Lower leg skin (tissue), 3 donors: ENCODE measurements at regions not wholly inside any gene's neighbourhood (a gene's known extent, or its start where the extent isn't known, plus 50 kb on each side); places are given as distances from the start of the nearest gene placed in this dataset.

Source experiments
- CTCF ChIP-seq, 3 donors: fragments of 450-650 bp; IDR thresholded peaks; one replicate each; pipeline ENCODE4 v1.5.1; 2016; ENCODE audit warnings: antibody characterized with exemption in 3 of 3, mild to moderate bottlenecking in 3 of 3, moderate library complexity in 2 of 3
- POLR2A ChIP-seq, 2 donors: fragments of 450-650 bp; IDR thresholded peaks; one replicate each; pipeline ENCODE4 v1.6.1; 2016 to 2017; ENCODE audit warnings: antibody characterized with exemption in 2 of 2, mild to moderate bottlenecking in 1 of 2, moderate library complexity in 1 of 2

GRCh38 chr15:62922514-62922913, 120.0 kb upstream of the TPM1 start:
- TF ChIP-seq CTCF (IDR thresholded peaks at IDR 0.05) (no peak), POLR2A (IDR thresholded peaks at IDR 0.05) (no peak)
